Panc1 (cell line): ENCODE measurements at regions not wholly inside any gene's neighbourhood (a gene's known extent, or its start where the extent isn't known, plus 50 kb on each side); places are given as distances from the start of the nearest gene placed in this dataset.

Source experiments
- ATAC-seq: fragments of 200-7000 bp; cut with Tn5 transposase; 2 replicates; pipeline ENCODE4 v1.9.1; 2020; ENCODE audit warnings: mild to moderate bottlenecking, moderate library complexity
- BruUV-seq: library from RNA; stranded (reverse); fragments of 400-500 nt; replicated peaks from 2 replicates; lab custom pipeline; 2021; lab: Mats Ljungman, UMichigan
- CTCF ChIA-PET: fragments of 300-600 bp; sonication (Branson Sonifier 250); formaldehyde crosslinking; loops from one replicate; lab custom pipeline; 2022; ENCODE audit warnings: antibody characterized with exemption; lab: Charles Lee
- POLR2A ChIA-PET: fragments of 300-600 bp; sonication (Branson Sonifier 250); formaldehyde crosslinking; loops from one replicate; lab custom pipeline; 2022; ENCODE audit warnings: antibody characterized with exemption; lab: Charles Lee
- DNase-seq: peaks from one replicate; pipeline ENCODE4 v3.0.0-alpha.2; 2010; ENCODE audit warnings: low read depth, low spot score
- H3K27ac ChIP-seq: 2 replicates; pipeline ENCODE4 v1.5.1; 2011; ENCODE audit warnings: mild to moderate bottlenecking, low read length, inconsistent platforms
- H3K27me3 ChIP-seq: fragments of 200-500 bp; sonication (Bioruptor generic); 2 replicates; pipeline ENCODE4 v1.6.0; 2014; ENCODE audit warnings: low read length, inconsistent platforms; ENCODE audit not compliant: control insufficient read depth, insufficient read depth
- H3K36me3 ChIP-seq: fragments of 200-500 bp; sonication (Bioruptor generic); 2 replicates; pipeline ENCODE4 v1.5.1; 2014; ENCODE audit warnings: inconsistent platforms, mild to moderate bottlenecking, low read length, moderate library complexity; ENCODE audit not compliant: control insufficient read depth, insufficient read depth
- H3K4me1 ChIP-seq: 2 replicates; pipeline ENCODE4 v1.5.1; 2011; ENCODE audit warnings: inconsistent platforms, mild to moderate bottlenecking, low read length, moderate library complexity; ENCODE audit not compliant: control insufficient read depth, insufficient read depth
- H3K4me3 ChIP-seq, 2 experiments: 2 replicates each; pipeline ENCODE4 v1.5.1; 2011 to 2012; ENCODE audit warnings: low read depth in 2 of 2, low read length in 2 of 2, mild to moderate bottlenecking in 2 of 2, inconsistent platforms in 1 of 2, moderate library complexity in 1 of 2
- H3K9me3 ChIP-seq: fragments of 200-500 bp; sonication (Bioruptor generic); 2 replicates; pipeline ENCODE4 v1.5.1; 2014; ENCODE audit warnings: low read depth, mild to moderate bottlenecking, inconsistent platforms, low read length, moderate library complexity; ENCODE audit not compliant: control insufficient read depth, insufficient read depth
- CTCF ChIP-seq: fragments of 450-650 bp; IDR thresholded peaks from 2 replicates; pipeline ENCODE4 v1.5.1; 2017; ENCODE audit warnings: mild to moderate bottlenecking
- POLR2AphosphoS5 ChIP-seq: IDR thresholded peaks from 2 replicates; pipeline ENCODE4 v1.6.1; 2012; ENCODE audit warnings: mild to moderate bottlenecking, low read depth, low read length, moderate library complexity
- REST ChIP-seq, 2 experiments: IDR thresholded peaks; 2 replicates each; pipeline ENCODE4 v1.6.1; 2011 to 2012; ENCODE audit warnings: low read depth in 2 of 2, control low read depth in 1 of 2, low read length in 1 of 2, mild to moderate bottlenecking in 1 of 2, moderate library complexity in 1 of 2; ENCODE audit not compliant: insufficient read depth in 1 of 2
- SIN3A ChIP-seq: IDR thresholded peaks from 2 replicates; pipeline ENCODE4 v1.6.1; 2012; ENCODE audit warnings: low read depth, mild to moderate bottlenecking, low read length, moderate library complexity, borderline replicate concordance; ENCODE audit not compliant: insufficient read depth
- TCF7L2 ChIP-seq: IDR thresholded peaks from 2 replicates; pipeline ENCODE4 v1.6.1; 2011; ENCODE audit warnings: mild to moderate bottlenecking, low read depth, low read length, inconsistent platforms
- in situ Hi-C: cut with HindIII; loops from 2 replicates; pipeline ENCODE4 v1.10.0; 2016; ENCODE audit warnings: low sequenced_read_pairs, low pct_unique_long_range_greater_than_20kb
- intact Hi-C: fragments of 100-400 bp; cut with micrococcal nuclease; formaldehyde crosslinking; loops from one replicate; pipeline ENCODE4 v1.10.0; 2022; ENCODE audit not compliant: unreplicated experiment

GRCh38 chr7:124113045-124113444 lies 80.2 kb upstream of the TMEM229A start:
- ChIA-PET CTCF (no interaction called here), POLR2A (no interaction called here)
- H3K4me1 ChIP-seq: no peaks in the 10 kb centered on the region
- intact Hi-C loops: no loop called here
- H3K36me3 ChIP-seq: no peaks in the 10 kb centered on the region
- BruUV-seq: no TSS peak
- H3K4me3 ChIP-seq: no peak overlapping the region
- no peaks in the 10 kb centered on the region for H3K9me3 ChIP-seq
- TF ChIP-seq TCF7L2: no peak
- no peak for TF ChIP-seq REST (IDR thresholded peaks at IDR 0.05; ENCODE audit: insufficient read depth in 1 of 2, low read depth in 2 of 2, low read length in 1 of 2)
- no peak for TF ChIP-seq CTCF
- TF ChIP-seq SIN3A: no peak
- no peak for TF ChIP-seq POLR2AphosphoS5
- DNase-seq (no peak), ATAC-seq (no peak)
- in situ Hi-C loops: no loop called here
- no peak overlapping the region for H3K27ac ChIP-seq
- H3K27me3 ChIP-seq: no peaks in the 10 kb centered on the region

GRCh38 chr7:124106575-124106974 lies 73.7 kb upstream of the TMEM229A start:
- no TSS peak for BruUV-seq
- Histone ChIP-seq H3K9me3 (no peaks in the 10 kb centered on the region), H3K36me3 (no peaks in the 10 kb centered on the region), H3K4me3 (no peak overlapping the region), H3K4me1 (no peaks in the 10 kb centered on the region), H3K27me3 (no peaks in the 10 kb centered on the region), H3K27ac (no peak overlapping the region)
- ChIA-PET CTCF (no interaction called here), POLR2A (no interaction called here)
- no peak for DNase-seq
- in situ Hi-C loops (no loop called here), intact Hi-C loops (no loop called here)
- TF ChIP-seq CTCF: no peak
- no peak for TF ChIP-seq POLR2AphosphoS5
- TF ChIP-seq TCF7L2: no peak
- TF ChIP-seq SIN3A: no peak
- no peak for TF ChIP-seq REST (IDR thresholded peaks at IDR 0.05; ENCODE audit: insufficient read depth in 1 of 2, low read depth in 2 of 2, low read length in 1 of 2)
- no peak for ATAC-seq
